ENCODE measurements at regions not wholly inside any gene's neighbourhood (a gene's known extent, or its start where the extent isn't known, plus 50 kb on each side); places are given as distances from the start of the nearest gene placed in this dataset.

GRCh38 chr19:28075229-28075628 is 1137.7 kb downstream of the UQCRFS1 start:
- TF ChIP-seq, protein P1, sequence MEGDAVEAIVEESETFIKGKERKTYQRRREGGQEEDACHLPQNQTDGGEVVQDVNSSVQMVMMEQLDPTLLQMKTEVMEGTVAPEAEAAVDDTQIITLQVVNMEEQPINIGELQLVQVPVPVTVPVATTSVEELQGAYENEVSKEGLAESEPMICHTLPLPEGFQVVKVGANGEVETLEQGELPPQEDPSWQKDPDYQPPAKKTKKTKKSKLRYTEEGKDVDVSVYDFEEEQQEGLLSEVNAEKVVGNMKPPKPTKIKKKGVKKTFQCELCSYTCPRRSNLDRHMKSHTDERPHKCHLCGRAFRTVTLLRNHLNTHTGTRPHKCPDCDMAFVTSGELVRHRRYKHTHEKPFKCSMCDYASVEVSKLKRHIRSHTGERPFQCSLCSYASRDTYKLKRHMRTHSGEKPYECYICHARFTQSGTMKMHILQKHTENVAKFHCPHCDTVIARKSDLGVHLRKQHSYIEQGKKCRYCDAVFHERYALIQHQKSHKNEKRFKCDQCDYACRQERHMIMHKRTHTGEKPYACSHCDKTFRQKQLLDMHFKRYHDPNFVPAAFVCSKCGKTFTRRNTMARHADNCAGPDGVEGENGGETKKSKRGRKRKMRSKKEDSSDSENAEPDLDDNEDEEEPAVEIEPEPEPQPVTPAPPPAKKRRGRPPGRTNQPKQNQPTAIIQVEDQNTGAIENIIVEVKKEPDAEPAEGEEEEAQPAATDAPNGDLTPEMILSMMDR (IDR thresholded peaks at IDR 0.05): no peak
- TF ChIP-seq POLR2A (IDR thresholded peaks at IDR 0.05): no peak
